IMR-90 (cell line): ENCODE measurements at regions not wholly inside any gene's neighbourhood (a gene's known extent, or its start where the extent isn't known, plus 50 kb on each side); places are given as distances from the start of the nearest gene placed in this dataset.

ENCODE experiments used
- ATAC-seq: fragments of 200-7000 bp; cut with Tn5 transposase; 2 replicates; pipeline ENCODE4 v1.9.1; 2020; ENCODE audit warnings: low read depth, mild to moderate bottlenecking, moderate library complexity
- BruUV-seq: library from RNA; stranded (reverse); fragments of 400-500 nt; replicated peaks from 2 replicates; lab custom pipeline; 2021; lab: Mats Ljungman, UMichigan
- CTCF ChIA-PET: fragments of 300-600 bp; formaldehyde crosslinking; extraction: SDS; loops from one replicate; lab custom pipeline; 2021; ENCODE audit warnings: antibody characterized with exemption; lab: Yijun Ruan, JAX
- POLR2A ChIA-PET: fragments of 300-600 bp; sonication (Branson Sonifier 250); formaldehyde crosslinking; loops from one replicate; lab custom pipeline; 2022; ENCODE audit warnings: antibody characterized with exemption; ENCODE audit not compliant: unreplicated experiment; lab: Charles Lee
- DNase-seq: peaks from one replicate; pipeline ENCODE4 v3.0.0; 2013
- H2AFZ ChIP-seq: replicated peaks from 2 replicates; pipeline ENCODE3; 2013; ENCODE audit warnings: low read length, mild to moderate bottlenecking; ENCODE audit not compliant: poor library complexity
- H2AK5ac ChIP-seq: 2 replicates; pipeline ENCODE4 v1.6.1; 2013; ENCODE audit warnings: low read depth, low read length, inconsistent platforms
- H2AK9ac ChIP-seq: replicated peaks from 2 replicates; pipeline ENCODE3; 2013; ENCODE audit warnings: mild to moderate bottlenecking, low read depth, low read length, moderate library complexity; ENCODE audit not compliant: poor library complexity
- H2BK120ac ChIP-seq: 2 replicates; pipeline ENCODE4 v1.6.1; 2013; ENCODE audit warnings: low read depth, low read length, inconsistent platforms
- H2BK15ac ChIP-seq: 3 replicates; pipeline ENCODE4 v1.6.1; 2013; ENCODE audit warnings: low read depth, low read length, inconsistent platforms
- H2BK20ac ChIP-seq: 2 replicates; pipeline ENCODE4 v1.6.1; 2013; ENCODE audit warnings: low read depth, mild to moderate bottlenecking, inconsistent platforms, low read length, moderate library complexity
- H2BK5ac ChIP-seq: 2 replicates; pipeline ENCODE4 v1.6.1; 2013; ENCODE audit warnings: mild to moderate bottlenecking, low read depth, low read length, inconsistent platforms; ENCODE audit not compliant: poor library complexity, severe bottlenecking
- H3K14ac ChIP-seq: replicated peaks from 2 replicates; pipeline ENCODE4 v1.6.1; 2013; ENCODE audit warnings: low read depth, low read length, inconsistent platforms
- H3K18ac ChIP-seq: 2 replicates; pipeline ENCODE4 v1.6.1; 2013; ENCODE audit warnings: low read depth, low read length, control low read depth
- H3K23ac ChIP-seq: 2 replicates; pipeline ENCODE4 v1.6.1; 2013; ENCODE audit warnings: low read depth, low read length, inconsistent platforms
- H3K27ac ChIP-seq: 2 replicates; pipeline ENCODE4 v1.5.1; 2013; ENCODE audit warnings: mild to moderate bottlenecking, control low read depth, low read length; ENCODE audit not compliant: insufficient read depth
- H3K27me3 ChIP-seq: 2 replicates; pipeline ENCODE4 v1.6.1; 2013; ENCODE audit warnings: low read length; ENCODE audit not compliant: control insufficient read depth, insufficient read depth
- H3K36me3 ChIP-seq: 2 replicates; pipeline ENCODE4 v1.6.1; 2013; ENCODE audit warnings: low read length, mixed read lengths; ENCODE audit not compliant: control insufficient read depth, insufficient read depth
- H3K4ac ChIP-seq: 2 replicates; pipeline ENCODE4 v1.6.1; 2013; ENCODE audit warnings: low read depth, low read length, inconsistent platforms
- H3K4me1 ChIP-seq: 2 replicates; pipeline ENCODE4 v1.6.1; 2013; ENCODE audit warnings: low read length, mixed read lengths; ENCODE audit not compliant: control insufficient read depth, insufficient read depth
- H3K4me2 ChIP-seq: 2 replicates; pipeline ENCODE4 v1.6.1; 2013; ENCODE audit warnings: low read depth, mild to moderate bottlenecking, control low read depth, low read length, moderate library complexity
- H3K4me3 ChIP-seq: 2 replicates; pipeline ENCODE4 v1.5.1; 2013; ENCODE audit warnings: low read depth, mild to moderate bottlenecking, control low read depth, low read length, moderate library complexity; ENCODE audit not compliant: insufficient read depth
- H3K56ac ChIP-seq: 2 replicates; pipeline ENCODE4 v1.6.1; 2013; ENCODE audit warnings: low read length, inconsistent platforms; ENCODE audit not compliant: insufficient read depth; ENCODE audit errors: extremely low read depth
- H3K79me1 ChIP-seq, 2 experiments: 2 replicates each; pipeline ENCODE4 v1.6.1; 2013; ENCODE audit warnings: low read length in 2 of 2, inconsistent platforms in 1 of 2, low read depth in 1 of 2
- H3K9ac ChIP-seq: 2 replicates; pipeline ENCODE4 v1.6.1; 2013; ENCODE audit warnings: low read depth, low read length, control low read depth
- H3K9me1 ChIP-seq: 2 replicates; pipeline ENCODE4 v1.6.1; 2013; ENCODE audit warnings: low read length, inconsistent platforms; ENCODE audit not compliant: insufficient read depth
- H3K9me3 ChIP-seq: 2 replicates; pipeline ENCODE4 v1.6.1; 2013; ENCODE audit warnings: low read length; ENCODE audit not compliant: control insufficient read depth, insufficient read depth
- H4K20me1 ChIP-seq: 2 replicates; pipeline ENCODE4 v1.6.1; 2013; ENCODE audit warnings: low read length, inconsistent platforms; ENCODE audit not compliant: insufficient read depth
- H4K5ac ChIP-seq: 2 replicates; pipeline ENCODE4 v1.6.1; 2013; ENCODE audit warnings: mild to moderate bottlenecking, low read depth, low read length, control low read depth
- H4K8ac ChIP-seq, 2 experiments: 2 replicates each; pipeline ENCODE4 v1.6.1; 2013; ENCODE audit warnings: low read depth in 2 of 2, low read length in 2 of 2, control low read depth in 1 of 2, inconsistent platforms in 1 of 2
- H4K91ac ChIP-seq: 2 replicates; pipeline ENCODE4 v1.6.1; 2013; ENCODE audit warnings: low read depth, low read length, inconsistent platforms; ENCODE audit not compliant: insufficient read depth
- BHLHE40 ChIP-seq: fragments of 150-350 bp; IDR thresholded peaks from 2 replicates; pipeline ENCODE4 v1.6.1; 2016; ENCODE audit warnings: mild to moderate bottlenecking, low read depth, low read length
- MAFK ChIP-seq: IDR thresholded peaks from 2 replicates; pipeline ENCODE4 v1.6.1; 2012; ENCODE audit warnings: low read depth, low read length, improper control_type of control experiment
- RCOR1 ChIP-seq: IDR thresholded peaks from 2 replicates; pipeline ENCODE4 v1.6.1; 2012; ENCODE audit warnings: mild to moderate bottlenecking, low read length, improper control_type of control experiment; ENCODE audit not compliant: insufficient replicate concordance
- RFX5 ChIP-seq: IDR thresholded peaks from 2 replicates; pipeline ENCODE4 v1.8.0; 2012; ENCODE audit warnings: low read depth, mild to moderate bottlenecking, low read length, moderate library complexity
- WGBS, 2 experiments: methylation state at CpG; one replicate each; pipeline versions ENCODE4 v1.1.5 to v1.1.7; 2013; ENCODE audit warnings: missing lambda C conversion rate in 2 of 2; ENCODE audit not compliant: insufficient read length in 1 of 2; ENCODE audit errors: extremely low coverage in 2 of 2; 5-methylcytosine and 5-hydroxymethylcytosine counted together
- dilution Hi-C: fragments of 300-500 bp; cut with HindIII; formaldehyde crosslinking; loops from one replicate; pipeline ENCODE4 v1.14.3; 2018; ENCODE audit warnings: low sequenced_read_pairs; ENCODE audit not compliant: unreplicated experiment
- in situ Hi-C: fragments of 300-500 bp; cut with MboI; formaldehyde crosslinking; loops from 3 replicates; pipeline ENCODE4 v1.14.3; 2019; ENCODE audit warnings: low sequenced_read_pairs, inconsistent platforms, mixed read lengths
- intact Hi-C: fragments of 100-400 bp; cut with micrococcal nuclease; formaldehyde crosslinking; loops from 2 replicates; pipeline ENCODE4 v1.10.0; 2022
- TF ChIP-seq, protein P1 (sequence below): fragments of 150-350 bp; IDR thresholded peaks from 2 replicates; pipeline ENCODE4 v1.6.1; 2017; ENCODE audit warnings: mild to moderate bottlenecking, antibody characterized with exemption, low read length, low read depth
- TF ChIP-seq, protein P2 (sequence below): conservative IDR thresholded peaks from 2 replicates; pipeline ENCODE4 v1.5.1; 2012; ENCODE audit warnings: mild to moderate bottlenecking, low read depth, low read length, improper control_type of control experiment

DNA sequence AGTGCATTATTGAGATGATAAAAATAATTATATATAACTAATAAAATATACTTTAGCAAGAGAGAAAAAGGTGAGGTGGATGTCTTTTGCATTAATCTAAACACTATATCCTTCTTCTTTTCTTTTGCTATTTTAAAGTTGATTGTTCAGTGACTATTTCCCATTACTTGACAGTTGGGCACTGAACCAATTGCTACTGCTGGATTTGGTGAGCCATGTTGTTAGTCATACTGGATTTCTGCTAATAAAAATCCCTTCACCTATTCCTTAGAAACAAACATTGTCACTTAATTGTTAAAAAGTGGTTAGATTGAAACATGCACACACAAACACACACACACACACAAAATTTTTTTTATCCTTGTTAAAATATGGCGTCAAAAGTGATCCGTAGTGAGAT, 251.6 kb upstream of the ALG10 start:
- Histone ChIP-seq H3K9me3 (no peaks in the 10 kb centered on the region), H4K20me1 (no peaks in the 10 kb centered on the region), H3K9ac (no peak overlapping the region), H2BK5ac (no peak overlapping the region), H2AFZ (no peak overlapping the region), H4K91ac (no peak overlapping the region), H3K4me3 (no peak overlapping the region), H4K5ac (no peak overlapping the region), H3K4me1 (no peaks in the 10 kb centered on the region), H2BK15ac (no peak overlapping the region), H3K27me3 (no peaks in the 10 kb centered on the region), H3K14ac (no peak overlapping the region), H3K36me3 (no peaks in the 10 kb centered on the region), H3K18ac (no peak overlapping the region), H3K4me2 (no peak overlapping the region), H4K8ac (no peak overlapping the region), H3K9me1 (no peaks in the 10 kb centered on the region), H3K79me1 (no peaks in the 10 kb centered on the region), H2BK20ac (no peak overlapping the region), H3K56ac (no peak overlapping the region), H2AK9ac (no peak overlapping the region), H2AK5ac (no peak overlapping the region), H3K4ac (no peak overlapping the region), H2BK120ac (no peak overlapping the region), H3K23ac (no peak overlapping the region), H3K27ac (no peak overlapping the region)
- no peak for DNase-seq
- TF ChIP-seq BHLHE40: no peak
- TF ChIP-seq RFX5: no peak
- no peak for TF ChIP-seq RCOR1
- TF ChIP-seq MAFK: no peak
- TF ChIP-seq, protein P1, sequence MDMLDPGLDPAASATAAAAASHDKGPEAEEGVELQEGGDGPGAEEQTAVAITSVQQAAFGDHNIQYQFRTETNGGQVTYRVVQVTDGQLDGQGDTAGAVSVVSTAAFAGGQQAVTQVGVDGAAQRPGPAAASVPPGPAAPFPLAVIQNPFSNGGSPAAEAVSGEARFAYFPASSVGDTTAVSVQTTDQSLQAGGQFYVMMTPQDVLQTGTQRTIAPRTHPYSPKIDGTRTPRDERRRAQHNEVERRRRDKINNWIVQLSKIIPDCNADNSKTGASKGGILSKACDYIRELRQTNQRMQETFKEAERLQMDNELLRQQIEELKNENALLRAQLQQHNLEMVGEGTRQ: no peak
- TF ChIP-seq, protein P2, sequence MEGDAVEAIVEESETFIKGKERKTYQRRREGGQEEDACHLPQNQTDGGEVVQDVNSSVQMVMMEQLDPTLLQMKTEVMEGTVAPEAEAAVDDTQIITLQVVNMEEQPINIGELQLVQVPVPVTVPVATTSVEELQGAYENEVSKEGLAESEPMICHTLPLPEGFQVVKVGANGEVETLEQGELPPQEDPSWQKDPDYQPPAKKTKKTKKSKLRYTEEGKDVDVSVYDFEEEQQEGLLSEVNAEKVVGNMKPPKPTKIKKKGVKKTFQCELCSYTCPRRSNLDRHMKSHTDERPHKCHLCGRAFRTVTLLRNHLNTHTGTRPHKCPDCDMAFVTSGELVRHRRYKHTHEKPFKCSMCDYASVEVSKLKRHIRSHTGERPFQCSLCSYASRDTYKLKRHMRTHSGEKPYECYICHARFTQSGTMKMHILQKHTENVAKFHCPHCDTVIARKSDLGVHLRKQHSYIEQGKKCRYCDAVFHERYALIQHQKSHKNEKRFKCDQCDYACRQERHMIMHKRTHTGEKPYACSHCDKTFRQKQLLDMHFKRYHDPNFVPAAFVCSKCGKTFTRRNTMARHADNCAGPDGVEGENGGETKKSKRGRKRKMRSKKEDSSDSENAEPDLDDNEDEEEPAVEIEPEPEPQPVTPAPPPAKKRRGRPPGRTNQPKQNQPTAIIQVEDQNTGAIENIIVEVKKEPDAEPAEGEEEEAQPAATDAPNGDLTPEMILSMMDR: no peak
- no TSS peak for BruUV-seq
- no peak for ATAC-seq
- WGBS, 2 experiments: no CpG with 5 or more reads among the region's 2 CpGs
- ChIA-PET CTCF (no interaction called here), POLR2A (no interaction called here)
- in situ Hi-C loops: no loop called here
- intact Hi-C loops: no loop called here
- dilution Hi-C loops: no loop called here
